Urinary bladder (tissue), 3 donors: ENCODE measurements at regions not wholly inside any gene's neighbourhood (a gene's known extent, or its start where the extent isn't known, plus 50 kb on each side); places are given as distances from the start of the nearest gene placed in this dataset.
"Not testable (repeated sequence)": the region's sequence is repeated elsewhere in the genome, so short reads cannot be mapped to it uniquely, and the experiment has no call there.

Source experiments
- DNase-seq: peaks from one replicate; pipeline ENCODE4 v3.0.0-alpha.2; 2015; ENCODE audit errors: extremely low spot score
- H3K27ac ChIP-seq: one replicate; pipeline ENCODE4 v1.5.1; 2013; ENCODE audit warnings: low read depth, mild to moderate bottlenecking, moderate library complexity
- H3K36me3 ChIP-seq: one replicate; pipeline ENCODE4 v1.6.1; 2013; ENCODE audit warnings: mild to moderate bottlenecking, moderate library complexity; ENCODE audit not compliant: insufficient read depth
- H3K4me1 ChIP-seq: one replicate; pipeline ENCODE4 v1.6.1; 2013; ENCODE audit warnings: mild to moderate bottlenecking, moderate library complexity; ENCODE audit not compliant: insufficient read depth
- H3K4me3 ChIP-seq: one replicate; pipeline ENCODE4 v1.5.1; 2013; ENCODE audit warnings: low read depth, low read length
- WGBS: extraction: QIAGEN DNeasy Blood & Tissue Kit; methylation state at CpG from one replicate; pipeline ENCODE4 v1.1.7; 2013; 5-methylcytosine and 5-hydroxymethylcytosine counted together
- donor health status: healthy with polysubstance abuse.
- donor health status: healthy.

- no peaks in the 10 kb centered on the region for H3K4me1 ChIP-seq
- WGBS = 100% methylated on average over 1 of the region's 1 CpG
- no peak for DNase-seq
- no peak overlapping the region for H3K4me3 ChIP-seq
- no peak overlapping the region for H3K27ac ChIP-seq
- H3K36me3 ChIP-seq = no peaks in the 10 kb centered on the region
Measured at GRCh38 chr3:159032311-159032710, 230.5 kb downstream of the MFSD1 start.

- Histone ChIP-seq H3K4me1 (no peaks in the 10 kb centered on the region), H3K27ac (no peak overlapping the region), H3K36me3 (no peaks in the 10 kb centered on the region), H3K4me3 (no peak overlapping the region)
- DNase-seq = no peak
- 50% methylated on average over 2 of the region's 2 CpGs for WGBS
Measured at GRCh38 chr3:159038405-159038804, 236.6 kb downstream of the MFSD1 start.

GRCh38 chr3:159039286-159039685, 237.4 kb downstream of the MFSD1 start:
- Histone ChIP-seq H3K27ac (no peak overlapping the region), H3K36me3 (no peaks in the 10 kb centered on the region), H3K4me1 (no peaks in the 10 kb centered on the region), H3K4me3 (no peak overlapping the region)
- WGBS = 57% methylated on average over 2 of the region's 2 CpGs
- DNase-seq = no peak

- 59% methylated on average over 5 of the region's 5 CpGs for WGBS
- no peaks in the 10 kb centered on the region for H3K36me3 ChIP-seq
- H3K27ac ChIP-seq = no peak overlapping the region
- no peak for DNase-seq
- no peaks in the 10 kb centered on the region for H3K4me1 ChIP-seq
- no peak overlapping the region for H3K4me3 ChIP-seq
Measured at GRCh38 chr3:159045279-159045885, 243.5 kb downstream of the MFSD1 start.

- no peaks in the 10 kb centered on the region for H3K36me3 ChIP-seq
- no peak for DNase-seq
- 82% methylated on average over 3 of the region's 3 CpGs for WGBS
Measured at GRCh38 chr3:159047361-159047760, 245.5 kb downstream of the MFSD1 start.

GRCh38 chr3:159052494-159052893, 250.6 kb downstream of the MFSD1 start:
- H3K4me1 ChIP-seq, DNase-seq, H3K27ac ChIP-seq, H3K36me3 ChIP-seq, H3K4me3 ChIP-seq: not testable (repeated sequence)
- WGBS = 66% methylated on average over 1 of the region's 1 CpG

More at GRCh38 chr3:159047361-159047760, 245.5 kb downstream of the MFSD1 start:
- H3K27ac ChIP-seq = no peak overlapping the region
- H3K4me3 ChIP-seq = no peak overlapping the region
- H3K4me1 ChIP-seq = no peaks in the 10 kb centered on the region

GRCh38 chr3:159057621-159058020, 255.8 kb downstream of the MFSD1 start:
- DNase-seq = no peak
- Histone ChIP-seq H3K36me3 (no peaks in the 10 kb centered on the region), H3K4me1 (no peaks in the 10 kb centered on the region), H3K4me3 (no peak overlapping the region), H3K27ac (no peak overlapping the region)

GRCh38 chr3:159058859-159059258, 257.0 kb downstream of the MFSD1 start:
- Histone ChIP-seq H3K4me3 (no peak overlapping the region), H3K27ac (no peak overlapping the region), H3K36me3 (no peaks in the 10 kb centered on the region), H3K4me1 (no peaks in the 10 kb centered on the region)
- DNase-seq = no peak
- WGBS = 83% methylated on average over 3 of the region's 3 CpGs

- no peak overlapping the region for H3K4me3 ChIP-seq
- no peak overlapping the region for H3K27ac ChIP-seq
- no peaks in the 10 kb centered on the region for H3K36me3 ChIP-seq
- 93% methylated on average over 2 of the region's 2 CpGs for WGBS
- DNase-seq = no peak
- H3K4me1 ChIP-seq = no peaks in the 10 kb centered on the region
Measured at GRCh38 chr3:159059395-159059794, 257.5 kb downstream of the MFSD1 start.

GRCh38 chr3:159062734-159063410, 261.0 kb downstream of the MFSD1 start:
- no peak overlapping the region for H3K27ac ChIP-seq
- no peak for DNase-seq
- H3K4me1 ChIP-seq = no peaks in the 10 kb centered on the region
- 79% methylated on average over 6 of the region's 6 CpGs for WGBS
- no peaks in the 10 kb centered on the region for H3K36me3 ChIP-seq
- H3K4me3 ChIP-seq = no peak overlapping the region

GRCh38 chr3:159069091-159069490, 267.2 kb downstream of the MFSD1 start, which contains the start of gene IQCJ:
Gene IQCJ, plus strand, starts transcription at chr3:159069319.
- 45% methylated on average over 7 of the region's 7 CpGs for WGBS
- no peak within 1 kb of the TSS for H3K4me3 ChIP-seq
- H3K36me3 ChIP-seq = no peaks in the 10 kb centered on the region
- no peak for DNase-seq
- H3K27ac ChIP-seq = no peak within 1 kb of the TSS
- no peaks in the 10 kb centered on the region for H3K4me1 ChIP-seq

- H3K4me1 ChIP-seq = no peaks in the 10 kb centered on the region
- no peaks in the 10 kb centered on the region for H3K36me3 ChIP-seq
- no peak overlapping the region for H3K4me3 ChIP-seq
Measured at GRCh38 chr3:159069866-159070425, 268.1 kb downstream of the MFSD1 start.

GRCh38 chr3:159074756-159075701, 273.2 kb downstream of the MFSD1 start:
- Histone ChIP-seq H3K27ac (no peak overlapping the region), H3K36me3 (no peaks in the 10 kb centered on the region), H3K4me1 (no peaks in the 10 kb centered on the region), H3K4me3 (no peak overlapping the region)
- 71% methylated on average over 3 of the region's 3 CpGs for WGBS
- no peak for DNase-seq

More at GRCh38 chr3:159069866-159070425, 268.1 kb downstream of the MFSD1 start:
- WGBS = 54% methylated on average over 5 of the region's 5 CpGs
- DNase-seq = no peak
- no peak overlapping the region for H3K27ac ChIP-seq
